Loucy (cell line): ENCODE measurements at regions not wholly inside any gene's neighbourhood (a gene's known extent, or its start where the extent isn't known, plus 50 kb on each side); places are given as distances from the start of the nearest gene placed in this dataset.

Experiments
- CTCF ChIP-seq: fragments of 200-600 bp; sonication (generic); conservative IDR thresholded peaks from 2 replicates; pipeline ENCODE4 v1.5.1; 2014; ENCODE audit warnings: mild to moderate bottlenecking, antibody characterized with exemption, low read length
- EZH2phosphoT487 ChIP-seq: fragments of 200-600 bp; IDR thresholded peaks from 2 replicates; pipeline ENCODE4 v1.6.1; 2018; ENCODE audit warnings: antibody characterized with exemption, mild to moderate bottlenecking, moderate library complexity, borderline replicate concordance

GRCh38 chr3:118101891-118102290, 932.8 kb downstream of the IGSF11 start:
- TF ChIP-seq EZH2phosphoT487 (no peak), CTCF (no peak)
